A673 (cell line): ENCODE measurements at regions not wholly inside any gene's neighbourhood (a gene's known extent, or its start where the extent isn't known, plus 50 kb on each side); places are given as distances from the start of the nearest gene placed in this dataset.

Experiments
- BruUV-seq: library from RNA; stranded (reverse); fragments of 400-500 nt; replicated peaks from 2 replicates; lab custom pipeline; 2021; lab: Mats Ljungman, UMichigan
- CTCF ChIA-PET: fragments of 300-600 bp; sonication (Branson Sonifier 250); formaldehyde crosslinking; loops from one replicate; lab custom pipeline; 2022; ENCODE audit warnings: antibody characterized with exemption; lab: Charles Lee
- POLR2A ChIA-PET: fragments of 300-600 bp; sonication (Branson Sonifier 250); formaldehyde crosslinking; loops from one replicate; lab custom pipeline; 2022; ENCODE audit warnings: antibody characterized with exemption; ENCODE audit not compliant: low non-redundant PET; lab: Charles Lee
- DNase-seq: peaks from one replicate; pipeline ENCODE4 v3.0.0-alpha.2; 2015; ENCODE audit warnings: low spot score
- H3K27ac ChIP-seq: fragments of 200-600 bp; sonication (generic); 2 replicates; pipeline ENCODE4 v1.5.1; 2016; ENCODE audit warnings: mixed run types, low read depth, mild to moderate bottlenecking, mixed read lengths, antibody characterized with exemption, low read length; ENCODE audit not compliant: poor library complexity, severe bottlenecking
- H3K27me3 ChIP-seq: fragments of 200-600 bp; sonication (generic); replicated peaks from 2 replicates; pipeline ENCODE4 v1.6.1; 2017; ENCODE audit warnings: mixed run types, low read depth, mild to moderate bottlenecking, mixed read lengths, antibody characterized with exemption, low read length; ENCODE audit not compliant: insufficient read depth, poor library complexity
- H3K36me3 ChIP-seq: fragments of 200-600 bp; sonication (generic); 2 replicates; pipeline ENCODE4 v1.6.1; 2016; ENCODE audit warnings: mixed run types, mild to moderate bottlenecking, mixed read lengths, antibody characterized with exemption, low read length; ENCODE audit not compliant: insufficient read depth, poor library complexity, severe bottlenecking
- H3K4me1 ChIP-seq: fragments of 200-600 bp; sonication (generic); 2 replicates; pipeline ENCODE4 v1.6.1; 2017; ENCODE audit warnings: mixed run types, mild to moderate bottlenecking, mixed read lengths, antibody characterized with exemption, low read length; ENCODE audit not compliant: insufficient read depth, poor library complexity, severe bottlenecking
- H3K4me3 ChIP-seq: fragments of 200-600 bp; sonication (generic); 2 replicates; pipeline ENCODE4 v1.5.1; 2016; ENCODE audit warnings: low read depth, mixed run types, mild to moderate bottlenecking, mixed read lengths, low read length; ENCODE audit not compliant: poor library complexity, severe bottlenecking
- H3K9me3 ChIP-seq: fragments of 200-600 bp; sonication (generic); 2 replicates; pipeline ENCODE4 v1.6.1; 2016; ENCODE audit warnings: mixed run types, low read depth, mild to moderate bottlenecking, mixed read lengths, antibody characterized with exemption, low read length; ENCODE audit not compliant: poor library complexity, severe bottlenecking
- EZH2 ChIP-seq: fragments of 200-600 bp; sonication (generic); IDR thresholded peaks from 2 replicates; pipeline ENCODE4 v1.6.1; 2017; ENCODE audit warnings: borderline replicate concordance, low read depth, mild to moderate bottlenecking, mixed read lengths, antibody characterized with exemption, low read length; ENCODE audit not compliant: poor library complexity, severe bottlenecking
- intact Hi-C: fragments of 100-400 bp; cut with micrococcal nuclease; formaldehyde crosslinking; loops from one replicate; pipeline ENCODE4 v1.10.0; 2022; ENCODE audit not compliant: unreplicated experiment
- TF ChIP-seq, protein P1 (sequence below): fragments of 300-800, 200-600 bp; sonication (generic); conservative IDR thresholded peaks from 2 replicates; pipeline ENCODE4 v1.5.1; 2017; ENCODE audit warnings: low read depth, mild to moderate bottlenecking, antibody characterized with exemption, low read length, moderate library complexity, mixed read lengths

DNA sequence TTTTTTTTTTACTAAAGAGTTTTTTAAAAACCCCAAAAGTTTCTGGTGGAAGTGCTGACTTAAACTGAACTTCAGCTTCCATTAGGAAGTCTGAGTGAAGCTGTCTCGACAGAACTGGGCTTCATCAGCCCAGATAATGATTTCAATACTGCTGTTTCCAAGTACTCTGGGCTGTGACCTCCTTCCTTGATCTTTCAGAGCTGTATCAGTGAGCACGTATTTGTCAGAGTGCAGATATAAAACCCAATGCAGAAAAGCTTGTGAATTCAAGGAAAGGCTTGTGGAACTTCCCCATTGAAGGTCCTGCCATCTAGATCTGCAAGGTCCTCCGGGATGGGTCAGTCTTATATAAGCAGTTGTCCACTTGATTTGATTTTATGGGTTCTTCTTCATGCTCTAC, 50.1 kb upstream of the RGS21 start:
- CTCF ChIA-PET: no interaction called here
- TF ChIP-seq, protein P1, sequence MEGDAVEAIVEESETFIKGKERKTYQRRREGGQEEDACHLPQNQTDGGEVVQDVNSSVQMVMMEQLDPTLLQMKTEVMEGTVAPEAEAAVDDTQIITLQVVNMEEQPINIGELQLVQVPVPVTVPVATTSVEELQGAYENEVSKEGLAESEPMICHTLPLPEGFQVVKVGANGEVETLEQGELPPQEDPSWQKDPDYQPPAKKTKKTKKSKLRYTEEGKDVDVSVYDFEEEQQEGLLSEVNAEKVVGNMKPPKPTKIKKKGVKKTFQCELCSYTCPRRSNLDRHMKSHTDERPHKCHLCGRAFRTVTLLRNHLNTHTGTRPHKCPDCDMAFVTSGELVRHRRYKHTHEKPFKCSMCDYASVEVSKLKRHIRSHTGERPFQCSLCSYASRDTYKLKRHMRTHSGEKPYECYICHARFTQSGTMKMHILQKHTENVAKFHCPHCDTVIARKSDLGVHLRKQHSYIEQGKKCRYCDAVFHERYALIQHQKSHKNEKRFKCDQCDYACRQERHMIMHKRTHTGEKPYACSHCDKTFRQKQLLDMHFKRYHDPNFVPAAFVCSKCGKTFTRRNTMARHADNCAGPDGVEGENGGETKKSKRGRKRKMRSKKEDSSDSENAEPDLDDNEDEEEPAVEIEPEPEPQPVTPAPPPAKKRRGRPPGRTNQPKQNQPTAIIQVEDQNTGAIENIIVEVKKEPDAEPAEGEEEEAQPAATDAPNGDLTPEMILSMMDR: no peak
- no peak for TF ChIP-seq EZH2
- H3K36me3 ChIP-seq: no peaks in the 10 kb centered on the region

More for the DNA sequence above, 50.1 kb upstream of the RGS21 start:
- no peak for DNase-seq
- no TSS peak for BruUV-seq
- POLR2A ChIA-PET: no interaction called here
- no peaks in the 10 kb centered on the region for H3K27me3 ChIP-seq
- H3K4me1 ChIP-seq: no peaks in the 10 kb centered on the region
- intact Hi-C loops: no loop called here
- H3K4me3 ChIP-seq: no peak overlapping the region
- no peak overlapping the region for H3K27ac ChIP-seq
- no peaks in the 10 kb centered on the region for H3K9me3 ChIP-seq
